Lower leg skin (tissue), 3 donors: ENCODE measurements at regions not wholly inside any gene's neighbourhood (a gene's known extent, or its start where the extent isn't known, plus 50 kb on each side); places are given as distances from the start of the nearest gene placed in this dataset.

ENCODE experiments used
- POLR2A ChIP-seq, 2 donors: fragments of 450-650 bp; IDR thresholded peaks; one replicate each; pipeline ENCODE4 v1.6.1; 2016 to 2017; ENCODE audit warnings: antibody characterized with exemption in 2 of 2, mild to moderate bottlenecking in 1 of 2, moderate library complexity in 1 of 2
- TF ChIP-seq, protein P1 (sequence below), 3 donors: fragments of 450-650 bp; IDR thresholded peaks; one replicate each; pipeline ENCODE4 v1.5.1; 2016; ENCODE audit warnings: antibody characterized with exemption in 3 of 3, mild to moderate bottlenecking in 3 of 3, moderate library complexity in 2 of 3

DNA sequence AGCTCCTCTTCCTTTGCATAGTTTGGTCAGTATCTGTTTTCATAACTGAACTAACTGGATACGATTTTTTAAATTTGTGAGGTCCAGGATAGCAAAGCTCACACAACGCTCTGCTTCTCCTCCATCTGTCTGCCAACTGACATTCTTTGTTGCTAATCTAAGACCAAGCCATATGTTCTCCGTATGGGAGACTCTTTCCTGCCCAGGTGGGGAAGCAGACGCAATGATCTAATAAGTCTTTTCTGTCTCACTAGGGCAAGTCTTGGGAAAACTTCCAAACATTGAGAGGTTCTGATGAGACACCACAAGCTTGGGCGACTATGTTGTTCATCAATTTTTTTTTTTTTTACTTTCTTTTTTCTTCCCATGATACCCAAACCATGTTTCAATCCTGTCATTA lies 558.5 kb downstream of the EFNA5 start:
- TF ChIP-seq, protein P1, sequence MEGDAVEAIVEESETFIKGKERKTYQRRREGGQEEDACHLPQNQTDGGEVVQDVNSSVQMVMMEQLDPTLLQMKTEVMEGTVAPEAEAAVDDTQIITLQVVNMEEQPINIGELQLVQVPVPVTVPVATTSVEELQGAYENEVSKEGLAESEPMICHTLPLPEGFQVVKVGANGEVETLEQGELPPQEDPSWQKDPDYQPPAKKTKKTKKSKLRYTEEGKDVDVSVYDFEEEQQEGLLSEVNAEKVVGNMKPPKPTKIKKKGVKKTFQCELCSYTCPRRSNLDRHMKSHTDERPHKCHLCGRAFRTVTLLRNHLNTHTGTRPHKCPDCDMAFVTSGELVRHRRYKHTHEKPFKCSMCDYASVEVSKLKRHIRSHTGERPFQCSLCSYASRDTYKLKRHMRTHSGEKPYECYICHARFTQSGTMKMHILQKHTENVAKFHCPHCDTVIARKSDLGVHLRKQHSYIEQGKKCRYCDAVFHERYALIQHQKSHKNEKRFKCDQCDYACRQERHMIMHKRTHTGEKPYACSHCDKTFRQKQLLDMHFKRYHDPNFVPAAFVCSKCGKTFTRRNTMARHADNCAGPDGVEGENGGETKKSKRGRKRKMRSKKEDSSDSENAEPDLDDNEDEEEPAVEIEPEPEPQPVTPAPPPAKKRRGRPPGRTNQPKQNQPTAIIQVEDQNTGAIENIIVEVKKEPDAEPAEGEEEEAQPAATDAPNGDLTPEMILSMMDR (IDR thresholded peaks at IDR 0.05), result no peak
- TF ChIP-seq POLR2A (IDR thresholded peaks at IDR 0.05), result no peak
